SJSA1 (cell line): ENCODE measurements at regions not wholly inside any gene's neighbourhood (a gene's known extent, or its start where the extent isn't known, plus 50 kb on each side); places are given as distances from the start of the nearest gene placed in this dataset.

ENCODE experiments used
- DNase-seq, 2 experiments: peaks; one replicate each; pipeline ENCODE4 v3.0.0-alpha.2; 2015 to 2020; ENCODE audit warnings: low spot score in 2 of 2, low read depth in 1 of 2
- H3K27ac ChIP-seq: fragments of 250-450 bp; sonication (Bioruptor Pico); 2 replicates; pipeline ENCODE4 v1.5.1; 2020; ENCODE audit warnings: mild to moderate bottlenecking, moderate library complexity
- H3K27me3 ChIP-seq: fragments of 250-450 bp; sonication (Bioruptor Pico); replicated peaks from 2 replicates; pipeline ENCODE4 v1.5.1; 2020; ENCODE audit warnings: mild to moderate bottlenecking, moderate library complexity
- H3K36me3 ChIP-seq: fragments of 250-450 bp; sonication (Bioruptor Pico); 2 replicates; pipeline ENCODE4 v1.5.1; 2020; ENCODE audit warnings: mild to moderate bottlenecking
- H3K4me1 ChIP-seq: fragments of 250-450 bp; sonication (Bioruptor Pico); replicated peaks from 2 replicates; pipeline ENCODE4 v1.6.1; 2021; ENCODE audit warnings: mild to moderate bottlenecking
- H3K4me3 ChIP-seq: fragments of 250-450 bp; sonication (Bioruptor Pico); 2 replicates; pipeline ENCODE4 v1.5.1; 2020; ENCODE audit warnings: mild to moderate bottlenecking
- H3K9me3 ChIP-seq: fragments of 250-450 bp; sonication (Bioruptor Pico); replicated peaks from 2 replicates; pipeline ENCODE4 v1.5.1; 2020; ENCODE audit warnings: mild to moderate bottlenecking

GRCh38 chr2:9118383-9118960 is 88.1 kb upstream of the ASAP2 start:
- Histone ChIP-seq H3K36me3 (no peaks in the 10 kb centered on the region), H3K27ac (no peak overlapping the region), H3K9me3 (no peaks in the 10 kb centered on the region), H3K4me3 (no peak overlapping the region), H3K4me1 (no peaks in the 10 kb centered on the region), H3K27me3 (no peaks in the 10 kb centered on the region)
- DNase-seq, result no peak

GRCh38 chr2:9115229-9115628 is 91.4 kb upstream of the ASAP2 start:
- H3K27me3 ChIP-seq, result no peaks in the 10 kb centered on the region
- H3K36me3 ChIP-seq, result no peaks in the 10 kb centered on the region
- peaks cover 29% of the 10 kb centered on the region for H3K4me1 ChIP-seq
- H3K27ac ChIP-seq, result no peak overlapping the region
- no peak for DNase-seq
- H3K9me3 ChIP-seq, result no peaks in the 10 kb centered on the region
- H3K4me3 ChIP-seq, result no peak overlapping the region

- no peak for DNase-seq
- Histone ChIP-seq H3K9me3 (no peaks in the 10 kb centered on the region), H3K4me1 (peaks cover 29% of the 10 kb centered on the region), H3K4me3 (no peak overlapping the region), H3K36me3 (no peaks in the 10 kb centered on the region), H3K27ac (no peak overlapping the region), H3K27me3 (no peaks in the 10 kb centered on the region)
Observed at GRCh38 chr2:9114458-9114857, 92.2 kb upstream of the ASAP2 start.

GRCh38 chr2:9113916-9114315 is 92.7 kb upstream of the ASAP2 start:
- Histone ChIP-seq H3K27me3 (no peaks in the 10 kb centered on the region), H3K36me3 (no peaks in the 10 kb centered on the region), H3K4me1 (peaks cover 29% of the 10 kb centered on the region), H3K27ac (no peak overlapping the region), H3K9me3 (no peaks in the 10 kb centered on the region), H3K4me3 (no peak overlapping the region)
- no peak for DNase-seq

GRCh38 chr2:9113262-9113661 is 93.3 kb upstream of the ASAP2 start:
- Histone ChIP-seq H3K27me3 (no peaks in the 10 kb centered on the region), H3K27ac (no peak overlapping the region), H3K4me3 (no peak overlapping the region), H3K9me3 (no peaks in the 10 kb centered on the region), H3K4me1 (peaks cover 29% of the 10 kb centered on the region), H3K36me3 (no peaks in the 10 kb centered on the region)
- no peak for DNase-seq

- peaks cover 29% of the 10 kb centered on the region for H3K4me1 ChIP-seq
- no peaks in the 10 kb centered on the region for H3K9me3 ChIP-seq
- DNase-seq, result peak; percentile 89 to 96
- H3K4me3 ChIP-seq, result no peak overlapping the region
- no peaks in the 10 kb centered on the region for H3K27me3 ChIP-seq
- H3K27ac ChIP-seq, result peak overlapping the region; percentile 74
- H3K36me3 ChIP-seq, result no peaks in the 10 kb centered on the region
Observed at GRCh38 chr2:9112079-9112721, 94.4 kb upstream of the ASAP2 start.

GRCh38 chr2:9110893-9111569 is 95.6 kb upstream of the ASAP2 start:
- Histone ChIP-seq H3K4me1 (peaks cover 29% of the 10 kb centered on the region), H3K9me3 (no peaks in the 10 kb centered on the region), H3K36me3 (no peaks in the 10 kb centered on the region), H3K27ac (peak overlapping the region; percentile 74), H3K4me3 (no peak overlapping the region), H3K27me3 (no peaks in the 10 kb centered on the region)
- DNase-seq, result peak; percentile 55 to 65

- no peaks in the 10 kb centered on the region for H3K36me3 ChIP-seq
- H3K27ac ChIP-seq, result peak overlapping the region; percentile 74
- DNase-seq, result no peak
- H3K4me1 ChIP-seq, result peaks cover 29% of the 10 kb centered on the region
- H3K4me3 ChIP-seq, result no peak overlapping the region
- no peaks in the 10 kb centered on the region for H3K27me3 ChIP-seq
- no peaks in the 10 kb centered on the region for H3K9me3 ChIP-seq
Observed at GRCh38 chr2:9110346-9110884, 96.2 kb upstream of the ASAP2 start.

- H3K9me3 ChIP-seq, result no peaks in the 10 kb centered on the region
- DNase-seq, result no peak
- no peaks in the 10 kb centered on the region for H3K27me3 ChIP-seq
- H3K4me1 ChIP-seq, result peaks cover 29% of the 10 kb centered on the region
- no peak overlapping the region for H3K27ac ChIP-seq
- H3K4me3 ChIP-seq, result no peak overlapping the region
- H3K36me3 ChIP-seq, result no peaks in the 10 kb centered on the region
Observed at GRCh38 chr2:9109871-9110270, 96.7 kb upstream of the ASAP2 start.

- H3K4me1 ChIP-seq, result peaks cover 29% of the 10 kb centered on the region
- no peak overlapping the region for H3K27ac ChIP-seq
- H3K9me3 ChIP-seq, result no peaks in the 10 kb centered on the region
- H3K4me3 ChIP-seq, result no peak overlapping the region
- DNase-seq, result no peak
- no peaks in the 10 kb centered on the region for H3K36me3 ChIP-seq
- no peaks in the 10 kb centered on the region for H3K27me3 ChIP-seq
Observed at GRCh38 chr2:9108210-9108967, 98.2 kb upstream of the ASAP2 start.

- DNase-seq, result no peak
- Histone ChIP-seq H3K27ac (no peak overlapping the region), H3K27me3 (no peaks in the 10 kb centered on the region), H3K36me3 (no peaks in the 10 kb centered on the region), H3K9me3 (no peaks in the 10 kb centered on the region), H3K4me1 (peaks cover 22% of the 10 kb centered on the region), H3K4me3 (no peak overlapping the region)
Observed at GRCh38 chr2:9107168-9108025, 99.2 kb upstream of the ASAP2 start.

- Histone ChIP-seq H3K27ac (no peak overlapping the region), H3K4me3 (no peak overlapping the region), H3K27me3 (no peaks in the 10 kb centered on the region), H3K36me3 (no peaks in the 10 kb centered on the region), H3K9me3 (no peaks in the 10 kb centered on the region), H3K4me1 (peaks cover 13% of the 10 kb centered on the region)
- no peak for DNase-seq
Observed at GRCh38 chr2:9106338-9107167, 100.1 kb upstream of the ASAP2 start.
